ENCODE measurements at regions not wholly inside any gene's neighbourhood (a gene's known extent, or its start where the extent isn't known, plus 50 kb on each side); places are given as distances from the start of the nearest gene placed in this dataset.

- Histone ChIP-seq H3K4me1 (ENCODE audit: control insufficient read depth, insufficient read depth, low read length) (no peaks in the 10 kb centered on the region), H3K9me3 (ENCODE audit: control insufficient read depth, insufficient read depth, low read depth, low read length) (no peaks in the 10 kb centered on the region), H3K27ac (ENCODE audit: extremely low read depth, low read depth, low read length) (no peak overlapping the region), H3K36me3 (ENCODE audit: control insufficient read depth in 2 of 2, insufficient read depth in 1 of 2, low read length in 2 of 2) (no peaks in the 10 kb centered on the region), H3K4me3 (ENCODE audit: low read depth, low read length) (no peak overlapping the region)
- ChIA-PET POLR2A (no interaction called here), CTCF (interaction anchor here (0.6 kb wide), 1 partner anchor 936 kb away, joined by 4 read pairs; no protein-coding TSS in a partner anchor)
- TF ChIP-seq ZNF548 (tag by site-specific recombination; IDR thresholded peaks at IDR 0.05) (no peak), ZBTB8A (tag by site-specific recombination; IDR thresholded peaks at IDR 0.05) (no peak), KLF17 (tag by site-specific recombination; IDR thresholded peaks at IDR 0.05) (no peak), REST (tag by site-specific recombination; IDR thresholded peaks at IDR 0.05) (no peak), ZNF221 (tag by site-specific recombination; IDR thresholded peaks at IDR 0.05; ENCODE audit: borderline replicate concordance) (no peak), INSM2 (tag by site-specific recombination; IDR thresholded peaks at IDR 0.05) (no peak), ZSCAN5A (tag by site-specific recombination; IDR thresholded peaks at IDR 0.05) (no peak), ZNF658 (tag by site-specific recombination; IDR thresholded peaks at IDR 0.05) (no peak), ZNF416 (tag by site-specific recombination; IDR thresholded peaks at IDR 0.05) (no peak), KLF7 (tag by site-specific recombination; IDR thresholded peaks at IDR 0.05; ENCODE audit: borderline replicate concordance) (no peak), HIC1 (tag by site-specific recombination; IDR thresholded peaks at IDR 0.05) (no peak), ZNF133 (tag by site-specific recombination; IDR thresholded peaks at IDR 0.05) (no peak)
Observed at GRCh38 chr6:68026483-68026882, 608.6 kb upstream of the ADGRB3 start.

- Histone ChIP-seq H3K27ac (ENCODE audit: extremely low read depth, low read depth, low read length) (no peak overlapping the region), H3K4me1 (ENCODE audit: control insufficient read depth, insufficient read depth, low read length) (no peaks in the 10 kb centered on the region), H3K36me3 (ENCODE audit: control insufficient read depth in 2 of 2, insufficient read depth in 1 of 2, low read length in 2 of 2) (no peaks in the 10 kb centered on the region), H3K4me3 (ENCODE audit: low read depth, low read length) (no peak overlapping the region), H3K9me3 (ENCODE audit: control insufficient read depth, insufficient read depth, low read depth, low read length) (no peaks in the 10 kb centered on the region)
- POLR2A ChIA-PET = no interaction called here
- CTCF ChIA-PET = interaction anchor here (0.6 kb wide), 1 partner anchor 9 kb away, joined by 3 read pairs; no protein-coding TSS in a partner anchor
- TF ChIP-seq ZFP69B (tag by site-specific recombination; IDR thresholded peaks at IDR 0.05) = no peak
- no peak for TF ChIP-seq KLF17 (tag by site-specific recombination; IDR thresholded peaks at IDR 0.05)
Observed at GRCh38 chr6:68025764-68026163, 609.3 kb upstream of the ADGRB3 start.

Data from HEK293 (cell line).